ENCODE measurements at regions not wholly inside any gene's neighbourhood (a gene's known extent, or its start where the extent isn't known, plus 50 kb on each side); places are given as distances from the start of the nearest gene placed in this dataset.

- Histone ChIP-seq H3K9me3 (0 out of 3 replicates have a peak, but pooled peaks cover 2% of the 10 kb centered on the region), H3K4me3 (no peak overlapping the region), H3K27ac (no peak overlapping the region), H3K4me2 (no peak overlapping the region), H3K4me1 (no peaks in the 10 kb centered on the region)
- no peak for FAIRE-seq
- TF ChIP-seq EHF (CRISPR knock-in tag; IDR thresholded peaks at IDR 0.05) (no peak), ZSCAN20 (CRISPR knock-in tag; IDR thresholded peaks at IDR 0.05) (no peak), CEBPB (IDR thresholded peaks at IDR 0.05) (no peak), HOXB5 (CRISPR knock-in tag; IDR thresholded peaks at IDR 0.05) (no peak), ZFP36 (IDR thresholded peaks at IDR 0.05; ENCODE audit: borderline replicate concordance, partially characterized antibody) (no peak), ZC3H11A (IDR thresholded peaks at IDR 0.05) (no peak), TFCP2L1 (CRISPR knock-in tag; IDR thresholded peaks at IDR 0.05) (no peak), CHD4 (IDR thresholded peaks at IDR 0.05; ENCODE audit: borderline replicate concordance) (no peak), EHMT2 (IDR thresholded peaks at IDR 0.05; ENCODE audit: low read depth) (no peak), POLR2A (IDR thresholded peaks at IDR 0.05; ENCODE audit: low read length) (no peak), RARB (CRISPR knock-in tag; IDR thresholded peaks at IDR 0.05) (no peak), MAX (IDR thresholded peaks at IDR 0.05) (no peak), PHF8 (IDR thresholded peaks at IDR 0.05; ENCODE audit: borderline replicate concordance, low read depth) (no peak), USF2 (IDR thresholded peaks at IDR 0.05) (no peak), ELK1 (IDR thresholded peaks at IDR 0.05; ENCODE audit: low read depth, low read length) (no peak), REST (IDR thresholded peaks at IDR 0.05) (no peak), HES2 (IDR thresholded peaks at IDR 0.05) (no peak), MAZ (IDR thresholded peaks at IDR 0.05; ENCODE audit: borderline replicate concordance, low read depth, low read length) (no peak)
- ChIA-PET POLR2A (no interaction called here), CTCF (no interaction called here)
- ATAC-seq, result no peak
- DNase-seq (ENCODE audit: low read depth in 1 of 2, low spot score in 1 of 2), result no peak
Observed at GRCh38 chr7:86280150-86280549, 363.6 kb upstream of the GRM3 start.

GRCh38 chr7:86262781-86263180 lies 380.9 kb upstream of the GRM3 start:
- Histone ChIP-seq H3K27ac (no peak overlapping the region), H3K4me3 (no peak overlapping the region), H3K4me1 (no peaks in the 10 kb centered on the region), H3K9me3 (no peaks in the 10 kb centered on the region), H3K4me2 (no peak overlapping the region)
- DNase-seq (ENCODE audit: low read depth in 1 of 2, low spot score in 1 of 2) (no peak), FAIRE-seq (no peak), ATAC-seq (no peak)
- CTCF ChIA-PET, result no interaction called here
- WGBS (ENCODE audit: missing lambda C conversion rate), result 34% methylated on average over 2 of the region's 2 CpGs
- POLR2A ChIA-PET, result no interaction called here
- TF ChIP-seq FOSB (CRISPR knock-in tag; IDR thresholded peaks at IDR 0.05) (no peak), JUN (IDR thresholded peaks at IDR 0.05) (no peak), HES2 (IDR thresholded peaks at IDR 0.05) (no peak), KDM1A (IDR thresholded peaks at IDR 0.05; ENCODE audit: low read depth) (no peak), HOXB5 (CRISPR knock-in tag; IDR thresholded peaks at IDR 0.05) (no peak), RFX5 (IDR thresholded peaks at IDR 0.05) (no peak), NR3C1 (IDR thresholded peaks at IDR 0.05) (no peak), ZFP36 (IDR thresholded peaks at IDR 0.05; ENCODE audit: borderline replicate concordance, partially characterized antibody) (no peak)

Measured in A549 (cell line).